ENCODE measurements at regions not wholly inside any gene's neighbourhood (a gene's known extent, or its start where the extent isn't known, plus 50 kb on each side); places are given as distances from the start of the nearest gene placed in this dataset.

- Mint-ChIP-seq H3K4me1 (ENCODE audit: low read depth) (no peaks in the 10 kb centered on the region), H3K36me3 (ENCODE audit: low read depth) (no peaks in the 10 kb centered on the region)
Observed at GRCh38 chrX:45358392-45358791, 157.7 kb upstream of the DIPK2B start.

DNA sequence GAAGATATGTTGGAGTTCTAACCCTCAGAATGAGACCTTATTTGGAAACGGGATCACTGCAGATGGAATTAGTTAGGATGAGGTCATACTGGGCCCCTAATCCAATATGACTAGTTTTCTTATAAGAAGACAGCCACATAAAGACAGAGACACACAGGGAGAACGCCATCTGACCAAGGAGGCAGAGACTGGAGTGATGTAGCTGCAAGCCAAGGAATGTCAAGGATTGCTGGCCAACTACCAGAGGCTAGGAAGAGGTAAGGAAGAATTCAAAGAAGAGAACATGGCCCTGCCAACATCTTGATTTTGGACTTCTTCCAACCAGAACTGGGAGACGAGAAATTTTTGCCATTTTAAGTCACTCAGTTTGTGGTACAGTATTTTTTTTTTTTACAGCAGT, 152.8 kb upstream of the DIPK2B start:
- H3K9me3 Mint-ChIP-seq, result peaks cover 5% of the 10 kb centered on the region
- H3K36me3 Mint-ChIP-seq (ENCODE audit: low read depth), result no peaks in the 10 kb centered on the region
- no peak for DNase-seq
- peaks cover 2% of the 10 kb centered on the region for H3K27me3 Mint-ChIP-seq (ENCODE audit: low read depth)
- CTCF ChIA-PET, result no interaction called here
- no peaks in the 10 kb centered on the region for H3K4me1 Mint-ChIP-seq (ENCODE audit: low read depth)
- H3K4me3 Mint-ChIP-seq, result no peak overlapping the region
- intact Hi-C loops (cut with micrococcal nuclease), result no loop called here
- no peak overlapping the region for H3K27ac Mint-ChIP-seq

More at GRCh38 chrX:45358392-45358791, 157.7 kb upstream of the DIPK2B start:
- H3K27ac Mint-ChIP-seq, result no peak overlapping the region
- intact Hi-C loops (cut with micrococcal nuclease), result no loop called here
- no peak overlapping the region for H3K4me3 Mint-ChIP-seq
- H3K27me3 Mint-ChIP-seq (ENCODE audit: low read depth), result peaks cover 1% of the 10 kb centered on the region
- CTCF ChIA-PET, result no interaction called here
- DNase-seq, result no peak
- H3K9me3 Mint-ChIP-seq, result no peaks in the 10 kb centered on the region

DNA sequence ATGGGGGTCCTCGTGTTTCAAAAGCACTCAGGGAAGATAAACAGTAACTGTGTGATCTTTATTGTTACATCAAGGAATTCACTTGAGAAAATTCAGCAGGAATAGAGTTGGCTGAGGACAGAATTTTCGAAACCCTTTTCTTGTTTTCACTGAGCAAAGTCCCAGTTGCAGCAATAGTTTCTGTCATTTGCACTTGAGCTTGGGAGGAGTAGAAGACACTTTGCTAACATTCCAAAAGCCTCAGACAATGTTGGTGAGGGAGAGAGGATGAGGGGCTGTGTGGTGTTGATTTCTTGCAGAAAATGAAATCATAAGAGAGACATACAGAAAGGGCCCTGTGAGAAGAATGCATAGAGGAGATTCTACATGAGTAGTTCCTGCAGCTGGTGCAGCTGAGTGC, 151.9 kb upstream of the DIPK2B start:
- intact Hi-C loops (cut with micrococcal nuclease), result no loop called here
- DNase-seq, result no peak
- no peaks in the 10 kb centered on the region for H3K4me1 Mint-ChIP-seq (ENCODE audit: low read depth)
- H3K27ac Mint-ChIP-seq, result no peak overlapping the region
- H3K36me3 Mint-ChIP-seq (ENCODE audit: low read depth), result no peaks in the 10 kb centered on the region
- CTCF ChIA-PET, result no interaction called here
- H3K4me3 Mint-ChIP-seq, result no peak overlapping the region
- peaks cover 2% of the 10 kb centered on the region for H3K27me3 Mint-ChIP-seq (ENCODE audit: low read depth)
- peaks cover 5% of the 10 kb centered on the region for H3K9me3 Mint-ChIP-seq

DNA sequence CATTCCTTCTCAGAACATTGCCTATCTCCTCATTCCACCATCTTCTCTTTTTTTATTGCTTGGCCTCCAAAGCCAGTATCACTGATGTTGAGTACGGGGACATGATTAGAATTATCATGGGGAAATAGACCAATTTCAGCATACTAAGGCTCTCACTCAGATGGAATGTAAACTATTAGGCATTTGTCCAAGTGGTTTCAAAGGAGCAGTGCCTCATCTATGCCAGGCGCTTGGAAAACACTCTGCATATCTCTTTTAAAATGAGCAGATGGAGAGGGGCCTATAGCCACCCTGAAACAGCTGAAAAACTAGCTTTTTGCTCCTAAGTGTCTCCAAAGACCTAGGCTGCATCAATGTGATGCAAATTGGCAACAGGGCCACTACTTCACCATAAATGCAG, 150.8 kb upstream of the DIPK2B start:
- no peaks in the 10 kb centered on the region for H3K36me3 Mint-ChIP-seq (ENCODE audit: low read depth)
- CTCF ChIA-PET, result no interaction called here
- intact Hi-C loops (cut with micrococcal nuclease), result no loop called here
- DNase-seq, result no peak
- H3K4me1 Mint-ChIP-seq (ENCODE audit: low read depth), result no peaks in the 10 kb centered on the region
- H3K9me3 Mint-ChIP-seq, result peaks cover 5% of the 10 kb centered on the region
- no peak overlapping the region for H3K27ac Mint-ChIP-seq
- H3K4me3 Mint-ChIP-seq, result no peak overlapping the region
- H3K27me3 Mint-ChIP-seq (ENCODE audit: low read depth), result peaks cover 2% of the 10 kb centered on the region

DNA sequence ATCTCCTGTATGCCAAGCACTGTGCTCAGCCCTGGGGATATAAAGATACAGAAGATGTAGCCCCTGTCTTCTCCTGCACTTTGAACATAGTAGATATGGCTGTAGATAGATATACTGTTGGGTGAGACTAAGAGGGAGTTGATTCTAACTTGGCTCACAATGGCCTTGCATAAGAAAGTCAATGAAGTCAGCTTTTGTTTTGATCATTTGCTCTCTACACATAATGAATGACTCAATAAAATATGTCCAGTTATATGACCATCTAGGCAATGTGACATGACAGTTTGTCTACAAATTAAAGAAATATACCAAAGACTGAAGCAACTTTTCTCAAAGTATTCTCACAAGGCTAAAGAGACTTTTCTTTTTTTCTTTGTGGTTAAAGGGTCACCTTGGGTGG, 147.6 kb upstream of the DIPK2B start:
- CTCF ChIA-PET, result no interaction called here

GRCh38 chrX:45347877-45348276, 147.2 kb upstream of the DIPK2B start:
- peaks cover 5% of the 10 kb centered on the region for H3K9me3 Mint-ChIP-seq
- intact Hi-C loops (cut with micrococcal nuclease), result no loop called here
- H3K4me1 Mint-ChIP-seq (ENCODE audit: low read depth), result no peaks in the 10 kb centered on the region
- H3K4me3 Mint-ChIP-seq, result no peak overlapping the region
- CTCF ChIA-PET, result no interaction called here
- no peaks in the 10 kb centered on the region for H3K36me3 Mint-ChIP-seq (ENCODE audit: low read depth)
- no peaks in the 10 kb centered on the region for H3K27me3 Mint-ChIP-seq (ENCODE audit: low read depth)
- DNase-seq, result no peak
- H3K27ac Mint-ChIP-seq, result no peak overlapping the region

More for the DNA sequence above, 147.6 kb upstream of the DIPK2B start:
- intact Hi-C loops (cut with micrococcal nuclease), result no loop called here
- Mint-ChIP-seq H3K4me3 (no peak overlapping the region), H3K27ac (no peak overlapping the region), H3K4me1 (ENCODE audit: low read depth) (no peaks in the 10 kb centered on the region), H3K9me3 (peaks cover 5% of the 10 kb centered on the region), H3K27me3 (ENCODE audit: low read depth) (no peaks in the 10 kb centered on the region), H3K36me3 (ENCODE audit: low read depth) (no peaks in the 10 kb centered on the region)
- DNase-seq, result no peak

GRCh38 chrX:45344594-45344993, 143.9 kb upstream of the DIPK2B start:
- H3K4me1 Mint-ChIP-seq (ENCODE audit: low read depth), result no peaks in the 10 kb centered on the region
- H3K36me3 Mint-ChIP-seq (ENCODE audit: low read depth), result no peaks in the 10 kb centered on the region
- DNase-seq, result no peak
- no peak overlapping the region for H3K27ac Mint-ChIP-seq
- CTCF ChIA-PET, result no interaction called here
- intact Hi-C loops (cut with micrococcal nuclease), result no loop called here
- no peak overlapping the region for H3K4me3 Mint-ChIP-seq
- no peaks in the 10 kb centered on the region for H3K27me3 Mint-ChIP-seq (ENCODE audit: low read depth)
- H3K9me3 Mint-ChIP-seq, result no peaks in the 10 kb centered on the region

GRCh38 chrX:45329217-45329616, 128.5 kb upstream of the DIPK2B start:
- H3K9me3 Mint-ChIP-seq, result no peaks in the 10 kb centered on the region
- no peaks in the 10 kb centered on the region for H3K36me3 Mint-ChIP-seq (ENCODE audit: low read depth)
- H3K27me3 Mint-ChIP-seq (ENCODE audit: low read depth), result peaks cover 2% of the 10 kb centered on the region
- CTCF ChIA-PET, result no interaction called here
- H3K27ac Mint-ChIP-seq, result no peak overlapping the region
- H3K4me1 Mint-ChIP-seq (ENCODE audit: low read depth), result no peaks in the 10 kb centered on the region
- intact Hi-C loops (cut with micrococcal nuclease), result no loop called here
- DNase-seq, result no peak
- no peak overlapping the region for H3K4me3 Mint-ChIP-seq

DNA sequence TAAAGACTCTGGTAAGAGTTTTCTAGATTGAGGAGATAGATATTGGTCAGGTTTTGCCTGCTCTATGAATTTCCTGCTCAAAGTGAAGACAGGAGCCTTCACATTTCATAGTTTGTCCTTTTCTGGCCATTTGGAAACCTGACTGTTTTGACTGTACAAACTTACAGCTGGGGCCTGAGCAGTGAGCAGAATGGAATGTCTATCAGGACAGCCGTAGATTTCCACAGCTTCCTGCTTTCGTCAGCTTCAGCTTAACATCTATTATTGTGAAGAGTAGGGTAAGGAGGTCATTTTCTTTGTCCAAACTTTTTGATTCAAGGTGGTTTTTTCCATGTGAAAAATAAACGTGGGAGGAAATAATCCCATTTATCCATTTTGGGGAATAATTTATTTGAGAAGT, 124.3 kb upstream of the DIPK2B start:
- intact Hi-C loops (cut with micrococcal nuclease), result loop anchor here (5.0 kb wide), 2 partner anchors 522 to 1052 kb away; no protein-coding TSS in a partner anchor

GRCh38 chrX:45323387-45323786, 122.7 kb upstream of the DIPK2B start:
- H3K4me1 Mint-ChIP-seq (ENCODE audit: low read depth), result no peaks in the 10 kb centered on the region
- CTCF ChIA-PET, result interaction anchor here (0.9 kb wide), 1 partner anchor 12 kb away, joined by 3 read pairs; no protein-coding TSS in a partner anchor
- peaks cover 2% of the 10 kb centered on the region for H3K27me3 Mint-ChIP-seq (ENCODE audit: low read depth)
- H3K9me3 Mint-ChIP-seq, result no peaks in the 10 kb centered on the region
- H3K27ac Mint-ChIP-seq, result no peak overlapping the region
- no peak overlapping the region for H3K4me3 Mint-ChIP-seq
- no peaks in the 10 kb centered on the region for H3K36me3 Mint-ChIP-seq (ENCODE audit: low read depth)
- intact Hi-C loops (cut with micrococcal nuclease), result loop anchor here (2.0 to 5.0 kb wide), 3 partner anchors 425 to 1054 kb away; no protein-coding TSS in a partner anchor
- no peak for DNase-seq

More for the DNA sequence above, 124.3 kb upstream of the DIPK2B start:
- Mint-ChIP-seq H3K4me1 (ENCODE audit: low read depth) (no peaks in the 10 kb centered on the region), H3K9me3 (no peaks in the 10 kb centered on the region), H3K27me3 (ENCODE audit: low read depth) (peaks cover 2% of the 10 kb centered on the region), H3K36me3 (ENCODE audit: low read depth) (no peaks in the 10 kb centered on the region), H3K4me3 (no peak overlapping the region), H3K27ac (no peak overlapping the region)
- CTCF ChIA-PET, result no interaction called here
- DNase-seq, result no peak

DNA sequence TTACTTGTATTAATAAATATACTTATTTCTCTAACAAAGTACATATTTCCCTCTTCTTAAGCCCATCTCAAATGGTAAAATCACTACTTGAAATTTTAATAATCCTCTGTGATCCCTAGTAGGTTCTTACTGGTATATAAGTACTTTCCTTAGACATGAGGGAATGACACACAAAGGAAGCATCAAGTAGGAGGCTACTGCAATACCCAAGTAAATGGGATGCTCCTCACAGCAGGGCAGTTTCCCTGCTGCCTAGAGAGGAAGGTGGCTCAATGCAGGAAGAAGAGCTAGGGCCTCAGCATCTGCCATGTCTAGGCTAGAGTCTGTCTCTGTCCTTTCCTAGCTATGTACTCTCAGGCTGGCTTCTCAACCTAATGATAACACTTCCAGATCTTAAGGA, 122.1 kb upstream of the DIPK2B start:
- intact Hi-C loops (cut with micrococcal nuclease), result loop anchor here (2.0 to 5.0 kb wide), 3 partner anchors 426 to 1054 kb away; no protein-coding TSS in a partner anchor
- H3K4me1 Mint-ChIP-seq (ENCODE audit: low read depth), result no peaks in the 10 kb centered on the region
- H3K4me3 Mint-ChIP-seq, result no peak overlapping the region
- DNase-seq, result no peak
- H3K27me3 Mint-ChIP-seq (ENCODE audit: low read depth), result peaks cover 2% of the 10 kb centered on the region
- no peaks in the 10 kb centered on the region for H3K36me3 Mint-ChIP-seq (ENCODE audit: low read depth)
- H3K27ac Mint-ChIP-seq, result no peak overlapping the region
- no peaks in the 10 kb centered on the region for H3K9me3 Mint-ChIP-seq
- CTCF ChIA-PET, result interaction anchor here (0.5 to 1.2 kb wide), 3 partner anchors 13 to 1376 kb away, joined by 3 read pairs; no protein-coding TSS in a partner anchor

DNA sequence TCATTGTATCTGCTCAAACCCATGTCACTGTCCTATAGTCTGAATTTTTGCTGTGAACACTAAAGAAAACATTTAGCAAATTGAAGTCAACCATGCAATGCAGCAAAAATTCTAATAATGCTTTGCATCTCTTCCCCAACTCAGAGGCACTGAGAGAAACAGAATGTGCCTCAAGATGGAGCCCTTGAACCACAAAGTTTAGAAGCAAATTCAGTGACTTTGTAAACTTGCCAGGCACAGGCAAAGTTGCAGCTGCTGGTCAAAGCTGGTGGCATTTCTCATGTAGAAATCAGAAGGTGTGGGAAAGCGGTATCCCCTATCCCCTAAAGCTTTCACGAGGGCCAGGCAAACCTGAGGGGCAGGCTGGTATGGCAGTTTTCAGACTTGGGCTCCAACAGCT, 121.7 kb upstream of the DIPK2B start:
- CTCF ChIA-PET, result interaction anchor here (1.2 kb wide), 1 partner anchor 1055 kb away, joined by 3 read pairs; no protein-coding TSS in a partner anchor
- intact Hi-C loops (cut with micrococcal nuclease), result loop anchor here (2.0 to 5.0 kb wide), 3 partner anchors 426 to 1055 kb away; no protein-coding TSS in a partner anchor
- no peaks in the 10 kb centered on the region for H3K36me3 Mint-ChIP-seq (ENCODE audit: low read depth)

DNA sequence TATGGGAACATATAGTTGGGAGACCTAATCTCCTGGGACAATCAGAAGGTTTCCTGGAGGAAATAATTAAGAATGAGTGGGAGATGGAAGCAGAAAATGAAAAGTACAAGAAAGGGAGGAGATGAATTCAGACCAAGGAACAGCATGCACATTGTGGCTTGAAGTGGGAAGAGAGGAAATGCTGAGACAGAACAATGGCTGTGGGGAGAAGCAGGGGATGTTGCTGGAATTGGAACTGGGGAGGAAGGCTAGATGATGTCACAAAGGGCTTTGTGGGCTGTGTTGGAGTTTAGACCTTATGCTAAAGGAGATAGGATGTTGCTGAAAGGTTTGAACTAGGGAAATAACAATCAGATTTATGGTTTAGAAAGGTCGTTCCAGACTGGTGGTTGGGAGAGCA, 119.5 kb upstream of the DIPK2B start:
- H3K27me3 Mint-ChIP-seq (ENCODE audit: low read depth), result no peaks in the 10 kb centered on the region
- H3K4me3 Mint-ChIP-seq, result no peak overlapping the region
- H3K27ac Mint-ChIP-seq, result no peak overlapping the region
- DNase-seq, result no peak
- no peaks in the 10 kb centered on the region for H3K9me3 Mint-ChIP-seq
- CTCF ChIA-PET, result no interaction called here
- H3K4me1 Mint-ChIP-seq (ENCODE audit: low read depth), result no peaks in the 10 kb centered on the region
- no peaks in the 10 kb centered on the region for H3K36me3 Mint-ChIP-seq (ENCODE audit: low read depth)
- intact Hi-C loops (cut with micrococcal nuclease), result loop anchor here (5.0 kb wide), 2 partner anchors 527 to 1057 kb away; no protein-coding TSS in a partner anchor

More for the DNA sequence above, 121.7 kb upstream of the DIPK2B start:
- no peak overlapping the region for H3K4me3 Mint-ChIP-seq
- no peaks in the 10 kb centered on the region for H3K9me3 Mint-ChIP-seq
- no peak overlapping the region for H3K27ac Mint-ChIP-seq
- peak; percentile 18 for DNase-seq
- H3K4me1 Mint-ChIP-seq (ENCODE audit: low read depth), result no peaks in the 10 kb centered on the region
- peaks cover 2% of the 10 kb centered on the region for H3K27me3 Mint-ChIP-seq (ENCODE audit: low read depth)

Measured in activated naive CD4-positive, alpha-beta T cell treated with anti-CD3 and anti-CD28 coated beads for 36 hours (primary cell).